ENCODE measurements at regions not wholly inside any gene's neighbourhood (a gene's known extent, or its start where the extent isn't known, plus 50 kb on each side); places are given as distances from the start of the nearest gene placed in this dataset.
"Not testable (repeated sequence)": the region's sequence is repeated elsewhere in the genome, so short reads cannot be mapped to it uniquely, and the experiment has no call there.

GRCh38 chrX:115906881-115907280, 263.7 kb upstream of the AGTR2 start:
- H3K27me3 ChIP-seq, result no peaks in the 10 kb centered on the region
- H3K4me3 ChIP-seq, result no peak overlapping the region
- H3K36me3 ChIP-seq, result no peaks in the 10 kb centered on the region
- DNase-seq (ENCODE audit: low spot score), result no peak
- no peak overlapping the region for H3K27ac ChIP-seq
- no peaks in the 10 kb centered on the region for H3K4me1 ChIP-seq
- no peak for TF ChIP-seq CTCF (IDR thresholded peaks at IDR 0.05)
- H3K9me3 ChIP-seq, result peaks cover 0 to 4% of the 10 kb centered on the region in 2 donors

- no peaks in the 10 kb centered on the region for H3K4me1 ChIP-seq
- H3K27me3 ChIP-seq, result no peaks in the 10 kb centered on the region
- no peak overlapping the region for H3K27ac ChIP-seq
Observed at GRCh38 chrX:115909017-115909416, 261.5 kb upstream of the AGTR2 start.

GRCh38 chrX:115911967-115912366, 258.6 kb upstream of the AGTR2 start:
- Histone ChIP-seq H3K4me3 (no peak overlapping the region), H3K27me3 (no peaks in the 10 kb centered on the region), H3K36me3 (no peaks in the 10 kb centered on the region), H3K27ac (no peak overlapping the region), H3K4me1 (no peaks in the 10 kb centered on the region), H3K9me3 (peaks cover 0 to 4% of the 10 kb centered on the region in 2 donors)
- DNase-seq (ENCODE audit: low spot score), result no peak
- no peak for TF ChIP-seq CTCF (IDR thresholded peaks at IDR 0.05)

More at GRCh38 chrX:115909017-115909416, 261.5 kb upstream of the AGTR2 start:
- no peak for DNase-seq (ENCODE audit: low spot score)
- Histone ChIP-seq H3K4me3 (no peak overlapping the region), H3K36me3 (no peaks in the 10 kb centered on the region), H3K9me3 (peaks cover 0 to 4% of the 10 kb centered on the region in 2 donors)
- TF ChIP-seq CTCF (IDR thresholded peaks at IDR 0.05), result no peak

GRCh38 chrX:115912372-115912897, 258.1 kb upstream of the AGTR2 start:
- no peak for DNase-seq (ENCODE audit: low spot score)
- TF ChIP-seq CTCF (IDR thresholded peaks at IDR 0.05), result peak in 1 of 2 donors; percentile 39
- peaks cover 0 to 4% of the 10 kb centered on the region in 2 donors for H3K9me3 ChIP-seq
- no peaks in the 10 kb centered on the region for H3K4me1 ChIP-seq
- no peaks in the 10 kb centered on the region for H3K27me3 ChIP-seq
- H3K4me3 ChIP-seq, result no peak overlapping the region
- no peaks in the 10 kb centered on the region for H3K36me3 ChIP-seq
- H3K27ac ChIP-seq, result no peak overlapping the region

- Histone ChIP-seq H3K4me1 (no peaks in the 10 kb centered on the region), H3K9me3 (peaks cover 0 to 4% of the 10 kb centered on the region in 2 donors), H3K27ac (no peak overlapping the region), H3K4me3 (no peak overlapping the region), H3K27me3 (no peaks in the 10 kb centered on the region), H3K36me3 (no peaks in the 10 kb centered on the region)
- no peak for DNase-seq (ENCODE audit: low spot score)
- TF ChIP-seq CTCF (IDR thresholded peaks at IDR 0.05), result no peak
Observed at GRCh38 chrX:115913575-115913974, 257.0 kb upstream of the AGTR2 start.

GRCh38 chrX:115915625-115916024, 254.9 kb upstream of the AGTR2 start:
- not testable (repeated sequence) for H3K27me3 ChIP-seq; H3K36me3 ChIP-seq; H3K4me3 ChIP-seq; DNase-seq (ENCODE audit: low spot score); H3K9me3 ChIP-seq; H3K4me1 ChIP-seq; H3K27ac ChIP-seq

Measured in right atrium auricular region (tissue), 2 donors.